ENCODE measurements at regions not wholly inside any gene's neighbourhood (a gene's known extent, or its start where the extent isn't known, plus 50 kb on each side); places are given as distances from the start of the nearest gene placed in this dataset.
"Not testable (repeated sequence)": the region's sequence is repeated elsewhere in the genome, so short reads cannot be mapped to it uniquely, and the experiment has no call there.

DNA sequence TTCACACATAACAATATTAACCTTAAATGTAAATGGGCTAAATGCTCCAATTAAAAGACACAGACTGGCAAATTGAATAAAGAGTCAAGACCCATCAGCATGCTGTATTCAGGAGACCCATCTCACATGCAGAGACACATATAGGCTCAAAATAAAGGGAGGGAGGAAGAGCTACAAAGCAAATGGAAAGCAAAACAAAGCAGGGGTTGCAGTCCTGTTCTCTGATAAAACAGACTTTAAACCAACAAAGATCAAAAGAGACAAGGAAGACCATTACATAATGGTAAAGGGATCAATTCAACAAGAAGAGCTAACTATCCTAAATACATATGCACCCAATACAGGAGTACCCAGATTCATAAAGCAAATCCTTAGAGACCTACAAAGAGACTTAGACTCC is 78.8 kb upstream of the RREB1 start:
- TF ChIP-seq CTCF, EP300, POLR2A, POLR2AphosphoS5 (IDR thresholded peaks at IDR 0.05): not testable (repeated sequence)

Data from stomach (tissue), 4 donors.